ENCODE measurements at regions not wholly inside any gene's neighbourhood (a gene's known extent, or its start where the extent isn't known, plus 50 kb on each side); places are given as distances from the start of the nearest gene placed in this dataset.

GRCh38 chr9:29439961-29440360, 1866.7 kb upstream of the C9orf72 start:
- Histone ChIP-seq H3K9ac (replicated peaks in 1 of 4; ENCODE audit: extremely low read depth in 1 of 4, low read depth in 3 of 4, low read length in 3 of 4) (no peak overlapping the region), H3K4ac (replicated peaks; ENCODE audit: insufficient read length, low read depth, low read length) (no peak overlapping the region), H2BK5ac (ENCODE audit: low read depth, low read length) (no peak overlapping the region), H3K27ac (ENCODE audit: low read depth, low read length) (no peak overlapping the region), H4K8ac (ENCODE audit: extremely low read depth, insufficient read depth, low read length) (no peak overlapping the region), H3K14ac (ENCODE audit: insufficient read length) (no peak overlapping the region), H2BK20ac (ENCODE audit: low read length) (no peak overlapping the region), H3K79me1 (ENCODE audit: low read depth, low read length) (no peaks in the 10 kb centered on the region), H4K5ac (ENCODE audit: insufficient read length, low read depth, low read length) (no peak overlapping the region), H4K91ac (replicated peaks; ENCODE audit: insufficient read length, low read length) (no peak overlapping the region), H3K4me3 (ENCODE audit: extremely low read depth in 1 of 4, insufficient read depth in 2 of 4, low read depth in 3 of 4, low read length in 4 of 4) (no peak overlapping the region), H3K4me1 (replicated peaks in 1 of 4; ENCODE audit: control insufficient read depth in 3 of 4, insufficient read depth in 4 of 4, low read length in 3 of 4) (no peaks in the 10 kb centered on the region), H3K56ac (replicated peaks; ENCODE audit: insufficient read length, low read depth, low read length) (no peak overlapping the region), H3K4me2 (ENCODE audit: insufficient read depth in 1 of 2, low read depth in 2 of 2, low read length in 2 of 2) (no peak overlapping the region), H2BK15ac (ENCODE audit: low read length) (no peak overlapping the region), H3K23me2 (ENCODE audit: low read depth, low read length) (no peaks in the 10 kb centered on the region), H3K79me2 (ENCODE audit: control insufficient read depth in 1 of 2, insufficient read depth in 2 of 2, low read length in 2 of 2) (no peaks in the 10 kb centered on the region), H3K23ac (ENCODE audit: insufficient read length) (no peak overlapping the region), H3K36me3 (ENCODE audit: control insufficient read depth in 2 of 4, insufficient read depth in 4 of 4, low read length in 3 of 4) (no peaks in the 10 kb centered on the region), H4K20me1 (replicated peaks in 1 of 2; ENCODE audit: control insufficient read depth in 1 of 2, insufficient read depth in 2 of 2, low read length in 2 of 2) (no peaks in the 10 kb centered on the region), H2BK120ac (replicated peaks; ENCODE audit: low read depth, low read length) (no peak overlapping the region), H3K9me3 (ENCODE audit: insufficient read depth in 2 of 2, low read depth in 1 of 2, low read length in 1 of 2) (no peaks in the 10 kb centered on the region), H2BK12ac (ENCODE audit: low read depth, low read length) (no peak overlapping the region), H3K27me3 (replicated peaks in 1 of 4; ENCODE audit: control insufficient read depth in 3 of 4, extremely low read depth in 1 of 4, insufficient read depth in 3 of 4, low read length in 3 of 4) (no peaks in the 10 kb centered on the region), H2AFZ (ENCODE audit: low read length) (no peak overlapping the region), H3K18ac (ENCODE audit: extremely low read depth, low read length) (no peak overlapping the region), H2AK5ac (ENCODE audit: low read depth, low read length) (no peak overlapping the region)
- no peak for DNase-seq (ENCODE audit: low read depth in 1 of 2, low spot score in 2 of 2)
- POLR2A ChIA-PET (ENCODE audit: partially characterized antibody), result no interaction called here
- FAIRE-seq, result no peak
- WGBS, 2 experiments (ENCODE audit: extremely low coverage in 1 of 2, insufficient coverage in 1 of 2, insufficient read length in 1 of 2, insufficient replicate concordance in 2 of 2, low coverage in 1 of 2, low lambda C conversion rate in 2 of 2, missing lambda C conversion rate in 1 of 2), result 50% methylated on average over 2 of the region's 2 CpGs; no CpG with 5 or more reads in 1 of the 2 experiments
- CTCF ChIA-PET (ENCODE audit: partially characterized antibody), result interaction anchor here (1.5 kb wide), 1 partner anchor 10 kb away, joined by 4 read pairs; no protein-coding TSS in a partner anchor
- TF ChIP-seq BCL11A (IDR thresholded peaks at IDR 0.05; ENCODE audit: low read depth in 2 of 2, low read length in 2 of 2) (no peak), GTF2F1 (IDR thresholded peaks at IDR 0.05; ENCODE audit: borderline replicate concordance, low read depth, low read length) (no peak), EP300 (IDR thresholded peaks at IDR 0.05; ENCODE audit: borderline replicate concordance in 1 of 2, low read depth in 2 of 2, low read length in 2 of 2) (no peak), CHD2 (IDR thresholded peaks at IDR 0.05; ENCODE audit: low read length) (no peak), CTBP2 (IDR thresholded peaks at IDR 0.05; ENCODE audit: borderline replicate concordance, insufficient read depth, insufficient read length, low read length) (no peak), BRCA1 (IDR thresholded peaks at IDR 0.05; ENCODE audit: low read depth, low read length) (no peak), CBX8 (IDR thresholded peaks at IDR 0.05; ENCODE audit: borderline replicate concordance, low read depth, low read length) (no peak), SIN3A (conservative IDR thresholded peaks at IDR 0.05 in 1 of 2, IDR thresholded peaks at IDR 0.05 in 1 of 2; ENCODE audit: low read depth in 1 of 2, low read length in 2 of 2) (no peak), TAF7 (optimal IDR thresholded peaks at IDR 0.05; ENCODE audit: borderline replicate concordance, low read depth, low read length) (no peak), SP4 (IDR thresholded peaks at IDR 0.05; ENCODE audit: low read length) (no peak), CBX5 (IDR thresholded peaks at IDR 0.05; ENCODE audit: low read depth, low read length) (no peak), RBBP5 (IDR thresholded peaks at IDR 0.05; ENCODE audit: borderline replicate concordance, low read depth, low read length) (no peak), KDM5A (IDR thresholded peaks at IDR 0.05; ENCODE audit: low read length) (no peak), TCF12 (IDR thresholded peaks at IDR 0.05; ENCODE audit: low read depth, low read length) (no peak), HDAC2 (IDR thresholded peaks at IDR 0.05; ENCODE audit: borderline replicate concordance in 1 of 2, low read depth in 2 of 2, low read length in 2 of 2) (no peak)
